ENCODE measurements at regions not wholly inside any gene's neighbourhood (a gene's known extent, or its start where the extent isn't known, plus 50 kb on each side); places are given as distances from the start of the nearest gene placed in this dataset.
"Not testable (repeated sequence)": the region's sequence is repeated elsewhere in the genome, so short reads cannot be mapped to it uniquely, and the experiment has no call there.

- not testable (repeated sequence) for DNase-seq (ENCODE audit: low read depth)
These were observed 207.0 kb downstream of the FAM72C start for GRCh38 chr1:143764831-143765230.

- DNase-seq (ENCODE audit: low read depth), result not testable (repeated sequence)
These were observed 211.4 kb downstream of the FAM72C start for GRCh38 chr1:143760366-143760765.

- not testable (repeated sequence) for DNase-seq (ENCODE audit: low read depth)
These were observed 215.8 kb downstream of the FAM72C start for GRCh38 chr1:143755961-143756360.

- DNase-seq (ENCODE audit: low read depth), result no peak
These were observed 222.9 kb downstream of the FAM72C start for GRCh38 chr1:143748906-143749305.

- DNase-seq (ENCODE audit: low read depth), result no peak
These were observed 235.2 kb downstream of the FAM72C start for GRCh38 chr1:143736562-143736961.

GRCh38 chr1:143735764-143736461, 235.9 kb downstream of the FAM72C start:
- DNase-seq (ENCODE audit: low read depth), result no peak

- not testable (repeated sequence) for DNase-seq (ENCODE audit: low read depth)
These were observed 237.5 kb downstream of the FAM72C start for GRCh38 chr1:143734261-143734660.

- DNase-seq (ENCODE audit: low read depth), result not testable (repeated sequence)
These were observed 240.9 kb downstream of the FAM72C start for GRCh38 chr1:143730890-143731289.

- not testable (repeated sequence) for DNase-seq (ENCODE audit: low read depth)
These were observed 242.2 kb downstream of the FAM72C start for GRCh38 chr1:143729449-143730111.

GRCh38 chr1:143728802-143729448, 242.9 kb downstream of the FAM72C start:
- not testable (repeated sequence) for DNase-seq (ENCODE audit: low read depth)

- no peak for DNase-seq (ENCODE audit: low read depth)
These were observed 244.5 kb downstream of the FAM72C start for GRCh38 chr1:143727263-143727662.

- no peak for DNase-seq (ENCODE audit: low read depth)
These were observed 250.8 kb downstream of the FAM72C start for GRCh38 chr1:143721024-143721373.

GRCh38 chr1:143720087-143721023, 251.4 kb downstream of the FAM72C start:
- DNase-seq (ENCODE audit: low read depth), result no peak

GRCh38 chr1:143718524-143718923, 253.3 kb downstream of the FAM72C start:
- DNase-seq (ENCODE audit: low read depth), result no peak

- DNase-seq (ENCODE audit: low read depth), result no peak
These were observed 253.8 kb downstream of the FAM72C start for GRCh38 chr1:143718021-143718420.

GRCh38 chr1:143717434-143717833, 254.4 kb downstream of the FAM72C start:
- no peak for DNase-seq (ENCODE audit: low read depth)

GRCh38 chr1:143714913-143715312, 256.9 kb downstream of the FAM72C start:
- not testable (repeated sequence) for DNase-seq (ENCODE audit: low read depth)

- not testable (repeated sequence) for DNase-seq (ENCODE audit: low read depth)
These were observed 262.1 kb downstream of the FAM72C start for GRCh38 chr1:143709606-143710259.

GRCh38 chr1:143702739-143703138, 269.0 kb downstream of the FAM72C start:
- DNase-seq (ENCODE audit: low read depth), result not testable (repeated sequence)

GRCh38 chr1:143699731-143700130, 272.1 kb downstream of the FAM72C start:
- DNase-seq (ENCODE audit: low read depth), result no peak

- DNase-seq (ENCODE audit: low read depth), result no peak
These were observed 272.7 kb downstream of the FAM72C start for GRCh38 chr1:143699115-143699514.
